NCI-H146 treated with DMSO at 0.1 percent for 48 hours (cell line): ENCODE measurements at regions not wholly inside any gene's neighbourhood (a gene's known extent, or its start where the extent isn't known, plus 50 kb on each side); places are given as distances from the start of the nearest gene placed in this dataset.
"Not testable (repeated sequence)": the region's sequence is repeated elsewhere in the genome, so short reads cannot be mapped to it uniquely, and the experiment has no call there.

Experiments used
- DNase-seq: peaks from one replicate; lab custom pipeline; 2025; ENCODE audit not compliant: unreplicated experiment; lab: John Stamatoyannopoulos, UW

DNA sequence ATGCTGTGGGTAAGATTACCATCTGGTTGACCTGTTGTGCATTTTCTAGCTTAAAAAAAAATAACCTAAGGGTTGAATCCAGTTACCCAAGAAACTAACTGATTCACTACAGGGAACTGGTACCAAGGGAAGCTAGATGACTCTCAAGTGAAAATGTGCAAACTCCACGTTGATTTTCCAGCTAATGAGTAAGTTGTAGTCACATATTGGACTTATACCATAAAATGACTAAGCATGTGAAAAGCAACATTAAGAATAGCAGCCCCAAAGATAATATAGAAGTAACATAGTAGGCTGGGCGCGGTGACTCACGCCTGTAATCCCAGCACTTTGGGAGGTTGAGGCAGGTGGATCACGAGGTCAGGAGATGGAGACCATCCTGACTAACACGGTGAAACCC is 270.9 kb downstream of the SPRY1 start:
- DNase-seq: no peak

DNA sequence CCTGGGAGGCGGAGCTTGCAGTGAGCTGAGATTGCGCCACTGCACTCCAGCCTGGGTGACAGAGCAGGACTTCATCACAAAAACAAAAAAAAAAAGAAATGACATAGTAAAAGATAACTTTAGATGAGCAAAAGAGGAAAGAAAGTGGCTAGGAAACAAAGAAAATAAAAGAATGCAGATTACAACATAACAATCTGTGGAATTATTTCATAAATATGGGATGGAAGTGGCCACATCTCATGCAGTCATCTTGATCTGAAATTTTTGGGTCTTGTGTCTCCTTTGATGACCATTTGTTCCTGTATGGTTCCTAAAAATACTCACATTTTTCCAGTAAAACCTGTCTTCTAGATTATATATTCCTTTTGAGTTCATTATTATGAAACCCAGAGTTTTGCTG is 271.4 kb downstream of the SPRY1 start:
- DNase-seq: no peak

DNA sequence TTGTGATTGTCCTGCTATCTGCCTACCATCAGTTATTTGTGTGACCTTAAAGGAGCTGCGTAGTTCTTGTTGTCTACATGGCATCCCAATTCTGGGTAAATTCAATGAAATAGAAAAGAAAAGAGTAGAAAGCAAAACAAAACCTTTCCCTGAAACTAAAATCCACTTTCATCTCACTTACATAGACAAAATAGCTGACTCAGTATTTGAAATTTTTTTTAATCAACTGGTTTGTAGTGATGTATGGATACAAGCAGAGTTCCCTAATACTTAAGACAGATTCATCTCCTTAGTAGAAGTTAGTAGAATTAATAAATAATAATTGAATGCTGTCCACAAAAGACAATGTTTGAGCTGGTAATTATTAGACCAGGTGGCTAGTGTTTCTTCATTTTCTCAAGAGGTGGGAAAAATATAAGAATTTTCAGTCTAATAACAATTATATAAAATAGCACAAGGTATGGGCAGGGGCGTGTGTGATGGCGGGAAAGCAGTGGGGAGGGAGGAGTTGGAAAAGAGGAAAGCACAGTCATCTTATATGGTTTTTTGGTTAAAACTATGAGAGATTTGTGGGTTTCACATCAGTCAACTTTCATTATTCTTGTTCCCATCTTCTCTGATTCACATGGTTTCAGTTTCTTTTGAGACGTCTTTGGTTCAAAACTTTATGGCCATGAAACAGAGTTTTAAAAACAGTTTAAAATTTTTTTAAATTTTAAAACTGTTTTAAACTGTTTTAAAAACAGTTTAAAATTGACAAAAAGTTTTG is 275.2 kb downstream of the SPRY1 start:
- no peak for DNase-seq

DNA sequence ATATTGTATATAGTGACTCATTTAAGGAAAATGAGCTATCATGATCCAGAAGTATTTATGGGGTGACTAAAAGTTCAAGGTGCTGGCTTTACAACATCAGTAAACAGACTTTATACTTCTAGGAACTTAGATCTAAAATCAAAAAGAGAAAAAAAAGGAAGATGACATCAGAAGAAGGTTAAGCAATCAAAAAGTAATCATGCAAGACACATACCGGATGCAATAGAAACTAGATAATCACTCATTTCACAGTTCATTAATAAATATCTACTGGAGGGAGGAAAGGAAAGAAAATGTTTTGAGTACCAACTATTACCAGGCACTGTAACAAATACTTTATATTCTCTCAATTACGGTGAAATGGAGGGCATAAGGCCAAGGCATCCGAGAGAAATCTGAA is 276.4 kb downstream of the SPRY1 start:
- no peak for DNase-seq

DNA sequence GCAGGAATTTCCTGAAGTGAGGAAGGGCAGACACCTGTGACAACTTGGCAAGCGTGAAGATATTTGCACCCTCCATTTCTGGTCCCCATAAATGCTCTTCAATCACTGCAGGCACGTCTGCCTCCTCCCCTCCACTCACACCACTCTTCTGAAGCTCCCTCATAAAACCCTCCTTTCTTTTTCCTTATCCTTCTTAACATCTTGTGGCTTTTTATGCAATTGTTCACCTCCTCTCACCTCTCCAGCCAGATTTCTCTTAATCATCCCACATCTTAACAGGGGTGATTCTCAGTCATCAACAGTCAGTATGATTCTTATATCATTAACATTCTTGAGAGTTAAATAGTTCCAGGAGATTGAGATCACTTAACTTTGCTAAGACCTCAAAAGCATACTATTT is 277.4 kb downstream of the SPRY1 start:
- DNase-seq: no peak

GRCh38 chr4:123674762-123675465 is 278.3 kb downstream of the SPRY1 start:
- DNase-seq: no peak

- no peak for DNase-seq
Observed at GRCh38 chr4:123675567-123675966, 279.0 kb downstream of the SPRY1 start.

DNA sequence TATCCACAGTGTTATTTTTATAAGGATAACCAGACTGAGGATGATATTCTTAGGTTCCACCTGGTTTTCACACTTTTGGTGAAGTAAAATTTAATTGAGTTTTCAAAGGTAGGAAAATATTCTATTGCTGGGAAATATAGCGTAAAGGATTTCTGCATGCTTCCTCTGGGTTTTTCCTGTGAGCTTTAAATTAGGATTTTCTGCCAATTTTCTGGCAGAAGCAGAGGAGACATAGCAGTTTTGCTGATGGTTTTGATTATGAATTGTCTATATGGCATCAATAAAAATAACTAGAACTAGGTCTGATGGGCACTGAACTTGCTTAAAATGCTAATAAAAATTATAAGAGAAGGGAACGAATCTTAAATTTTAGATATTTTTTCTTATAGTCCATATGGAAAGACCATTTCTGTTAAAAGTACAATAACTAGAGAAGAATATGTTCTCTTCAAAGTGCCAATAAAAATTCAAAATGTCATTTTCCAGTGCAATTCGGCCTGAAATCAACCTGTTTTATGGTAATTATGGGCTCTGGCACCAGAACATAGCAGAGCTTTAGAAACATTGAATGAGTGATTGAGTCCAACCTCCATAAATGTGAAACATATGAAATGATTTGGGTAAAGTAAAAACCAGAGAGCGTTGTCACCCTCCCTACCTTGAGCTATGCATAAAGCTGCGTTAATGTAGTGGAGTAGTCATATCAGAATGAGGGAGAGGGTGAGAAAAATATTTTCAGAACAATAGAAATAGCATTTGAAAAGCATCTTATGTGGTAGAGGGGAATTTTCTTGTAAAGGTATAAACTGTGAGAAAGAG is 279.7 kb downstream of the SPRY1 start:
- no peak for DNase-seq

DNA sequence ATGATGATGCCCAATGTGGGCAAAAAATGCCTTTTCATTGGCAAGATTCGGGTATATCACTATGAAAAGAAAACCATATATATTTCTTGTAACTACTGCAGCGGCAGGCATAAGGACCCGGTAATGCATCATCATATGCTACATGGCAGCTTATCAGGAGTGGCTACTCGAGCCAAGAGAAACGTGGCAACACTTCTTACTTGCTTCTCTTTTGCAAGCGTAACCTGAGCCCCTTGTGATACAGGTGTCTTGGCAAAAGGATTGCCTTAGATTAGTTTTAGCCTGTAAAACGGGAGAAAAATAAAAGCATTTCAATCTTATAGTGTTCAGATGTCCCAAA is 280.3 kb downstream of the SPRY1 start:
- DNase-seq: no peak

DNA sequence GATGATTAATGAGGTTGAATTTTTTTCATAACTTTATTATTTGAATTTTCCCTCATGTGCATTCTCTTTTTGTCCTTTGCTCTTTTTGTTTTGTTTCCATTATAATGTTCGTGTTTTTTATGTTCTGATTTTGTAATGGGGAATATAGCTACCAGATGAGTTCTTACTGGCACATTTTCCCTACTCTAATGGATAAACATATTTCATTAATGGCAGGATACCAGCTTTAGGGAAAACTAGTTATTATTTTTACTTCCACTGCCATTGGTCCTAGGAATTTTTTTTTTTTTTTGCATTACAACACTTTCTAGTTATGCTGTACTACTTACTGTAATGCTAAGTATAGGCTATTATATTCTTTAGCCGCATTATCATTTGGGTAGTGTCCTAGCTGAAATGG is 286.3 kb downstream of the SPRY1 start:
- no peak for DNase-seq

DNA sequence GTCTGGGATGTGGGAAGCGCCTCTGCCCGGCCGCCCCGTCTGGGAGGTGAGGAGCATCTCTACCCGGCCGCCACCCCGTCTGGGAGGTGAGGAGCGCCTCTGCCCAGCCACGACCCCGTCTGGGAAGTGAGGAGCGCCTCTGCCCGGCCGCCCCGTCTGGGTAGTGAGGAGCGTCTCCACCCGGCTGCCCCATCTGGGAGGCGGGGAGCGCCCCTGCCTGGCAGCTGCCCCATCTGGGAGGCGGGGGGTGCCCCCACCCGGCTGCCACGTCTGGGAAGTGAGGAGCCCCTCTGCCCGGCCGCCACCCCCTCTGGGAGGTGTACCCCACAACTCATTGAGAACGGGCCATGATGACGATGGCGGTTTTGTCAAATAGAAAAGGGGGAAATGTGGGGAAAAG is 288.3 kb downstream of the SPRY1 start:
- DNase-seq: not testable (repeated sequence)

GRCh38 chr4:123695531-123695930 is 298.9 kb downstream of the SPRY1 start:
- not testable (repeated sequence) for DNase-seq

- no peak for DNase-seq
Observed at GRCh38 chr4:123696687-123697086, 300.1 kb downstream of the SPRY1 start.

GRCh38 chr4:123698556-123698955 is 302.0 kb downstream of the SPRY1 start:
- DNase-seq: no peak

- DNase-seq: no peak
Observed at GRCh38 chr4:123699880-123700771, 303.5 kb downstream of the SPRY1 start.

- no peak for DNase-seq
Observed at GRCh38 chr4:123701131-123701575, 304.6 kb downstream of the SPRY1 start.

- DNase-seq: no peak
Observed at GRCh38 chr4:123705419-123705818, 308.8 kb downstream of the SPRY1 start.

DNA sequence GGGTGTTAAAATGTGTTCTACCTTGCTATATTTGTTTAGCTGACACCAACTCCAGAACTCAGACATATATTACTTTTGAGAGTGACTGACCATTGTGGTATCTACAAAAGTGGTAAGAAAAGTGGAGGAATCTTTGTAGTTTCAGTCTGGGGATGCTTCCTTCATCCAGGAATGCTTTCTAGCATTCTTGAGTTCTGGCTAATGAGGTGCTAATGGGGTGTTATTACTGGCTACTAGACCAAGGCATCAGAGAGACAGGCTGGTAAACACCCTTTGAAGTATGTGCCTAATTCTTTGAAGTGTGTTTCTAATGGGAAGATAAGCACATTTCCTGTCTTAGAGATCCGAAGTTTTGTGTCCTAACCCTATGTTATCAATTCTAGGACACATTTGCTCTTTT is 310.4 kb downstream of the SPRY1 start:
- no peak for DNase-seq

GRCh38 chr4:123708902-123709301 is 312.3 kb downstream of the SPRY1 start:
- DNase-seq: no peak

DNA sequence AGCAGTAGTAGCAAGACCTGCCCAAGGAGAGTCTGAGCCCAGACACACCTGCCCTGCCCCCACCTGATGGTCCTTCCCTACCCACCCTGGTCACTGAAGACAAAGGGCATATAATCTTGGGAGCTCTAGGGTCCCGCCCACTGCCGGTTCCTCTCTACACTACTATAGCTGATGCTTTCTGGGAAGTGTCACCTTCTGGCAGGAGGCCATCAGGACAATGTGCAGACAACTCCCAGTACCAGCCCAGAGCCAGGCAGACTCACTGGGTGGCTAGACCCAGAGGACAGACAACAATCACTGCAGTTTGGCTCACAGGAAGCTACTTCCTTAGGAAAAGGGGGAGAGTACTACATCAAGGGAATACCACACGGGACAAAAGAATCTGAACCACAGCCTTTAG is 312.7 kb downstream of the SPRY1 start:
- DNase-seq: no peak

DNA sequence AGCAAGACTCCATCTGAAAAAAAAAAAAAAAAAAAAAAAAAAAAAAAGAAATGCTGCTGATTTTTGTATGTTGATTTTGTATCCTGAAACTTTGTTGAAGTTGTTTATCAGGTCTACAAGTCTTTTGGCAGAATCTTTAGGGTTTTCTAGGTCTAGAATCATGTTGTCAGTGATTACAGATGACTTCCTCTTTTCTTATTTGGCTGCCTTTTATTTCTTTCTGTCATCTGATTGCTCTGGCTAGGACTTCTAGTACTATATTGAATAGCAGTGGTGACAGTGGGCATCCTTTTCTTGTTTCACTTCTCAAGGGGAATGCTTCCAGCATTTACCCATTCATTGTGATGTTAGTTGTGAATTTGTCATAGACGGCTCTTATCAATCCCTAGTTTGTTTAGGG is 334.4 kb downstream of the SPRY1 start:
- no peak for DNase-seq
